IPS-11a (cell line): ENCODE measurements at regions not wholly inside any gene's neighbourhood (a gene's known extent, or its start where the extent isn't known, plus 50 kb on each side); places are given as distances from the start of the nearest gene placed in this dataset.
"Not testable (repeated sequence)": the region's sequence is repeated elsewhere in the genome, so short reads cannot be mapped to it uniquely, and the experiment has no call there.

Experiments
- H3K4me3 ChIP-seq: one replicate; pipeline ENCODE4 v1.5.1; 2013; ENCODE audit warnings: low read depth, low read length, control low read depth

DNA sequence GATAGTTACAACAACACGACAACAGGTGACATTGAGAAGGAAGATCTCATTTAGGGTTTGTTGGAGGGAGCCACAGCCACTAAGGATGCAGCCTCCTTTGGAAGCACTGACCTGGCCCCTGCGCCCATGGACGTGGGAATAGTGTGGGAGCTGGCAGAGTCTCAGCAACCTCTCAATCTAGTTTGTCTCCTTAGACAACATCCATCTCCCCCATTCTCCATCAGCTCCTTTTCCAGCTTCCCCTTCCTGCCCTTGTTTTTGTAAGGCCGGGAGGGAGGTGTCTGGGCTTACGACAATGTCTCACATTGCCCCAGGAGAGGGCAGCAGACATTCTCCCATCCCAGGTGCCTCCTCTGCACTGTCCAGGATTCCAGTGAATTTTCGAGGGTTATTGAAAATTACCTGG, 170.2 kb upstream of the PZP start:
- H3K4me3 ChIP-seq, result no peak overlapping the region

DNA sequence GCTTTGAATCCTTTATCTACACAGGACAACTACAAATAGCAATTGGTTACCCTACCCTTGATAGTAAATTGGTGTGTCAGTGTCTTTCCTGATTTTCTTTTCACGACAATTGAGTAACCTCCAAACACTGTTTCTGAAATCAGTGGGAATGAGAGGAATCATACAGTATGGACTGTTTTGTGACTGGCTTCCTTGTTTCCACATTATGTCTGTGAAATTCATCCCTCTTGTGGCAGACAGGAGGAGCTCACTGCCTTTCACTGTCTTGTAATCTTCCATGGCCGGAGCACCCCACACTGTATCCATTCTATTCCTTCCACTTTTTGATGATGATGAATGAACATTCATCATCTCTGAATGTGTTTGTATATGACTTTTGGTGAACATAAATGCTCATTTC, 164.0 kb upstream of the PZP start:
- H3K4me3 ChIP-seq, result no peak overlapping the region

DNA sequence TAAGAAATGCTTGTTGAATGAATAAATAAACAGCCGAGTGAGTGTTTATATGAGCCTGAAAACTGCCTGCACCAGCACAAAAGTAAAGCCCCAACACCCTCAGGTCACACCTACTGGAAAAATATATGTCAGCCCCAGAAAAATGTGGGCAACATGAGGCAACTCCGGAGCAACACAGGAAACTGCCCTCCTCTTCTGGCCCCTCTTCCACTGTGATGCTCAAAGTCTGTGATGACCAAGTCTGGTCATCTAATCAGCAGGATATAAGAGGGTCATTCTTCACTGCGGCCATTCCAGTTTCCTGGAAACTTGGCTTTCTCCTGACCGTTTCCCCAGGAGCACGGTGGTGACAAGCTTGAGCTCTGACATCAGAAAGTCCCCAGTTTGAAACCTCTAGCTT, 159.6 kb upstream of the PZP start:
- H3K4me3 ChIP-seq, result no peak overlapping the region

DNA sequence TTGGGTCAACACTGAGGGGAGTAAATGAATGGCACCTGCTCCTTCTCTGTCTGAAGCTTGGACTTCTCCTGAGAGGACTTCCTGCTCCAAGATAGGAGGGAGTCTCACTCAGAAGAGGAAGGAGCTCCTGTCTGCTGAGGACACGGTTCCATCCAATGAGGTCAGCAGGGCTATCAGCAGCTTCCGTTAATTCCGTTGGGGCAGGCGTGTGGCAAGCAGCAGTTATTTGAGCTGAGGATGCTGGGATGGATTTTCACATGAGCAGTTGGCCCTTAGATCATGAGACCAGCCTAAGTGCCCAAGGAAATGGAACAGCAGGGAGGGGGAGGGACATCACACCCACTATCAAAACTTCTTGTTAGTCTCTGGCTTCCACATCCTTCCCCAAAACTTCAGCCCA, 159.0 kb upstream of the PZP start:
- no peak overlapping the region for H3K4me3 ChIP-seq

DNA sequence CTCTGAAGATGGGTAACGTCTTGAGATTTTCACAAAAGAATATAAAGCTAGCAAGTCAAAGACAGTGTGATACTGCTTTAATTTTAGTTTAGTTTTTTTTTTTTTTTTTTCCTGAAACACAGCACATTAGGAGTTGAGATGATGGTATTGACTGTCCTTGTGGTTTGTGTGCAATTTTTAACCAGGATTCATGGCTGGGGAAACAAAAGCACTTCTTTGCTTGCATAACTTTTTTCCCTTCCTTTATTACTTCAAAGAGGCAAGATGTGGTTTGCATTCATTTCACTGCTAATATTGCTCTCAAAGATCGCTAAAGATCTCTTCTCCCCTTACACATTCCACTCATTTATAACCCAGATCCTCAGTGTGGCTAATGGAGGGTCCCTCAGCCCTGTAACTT, 157.1 kb upstream of the PZP start:
- H3K4me3 ChIP-seq, result no peak overlapping the region

DNA sequence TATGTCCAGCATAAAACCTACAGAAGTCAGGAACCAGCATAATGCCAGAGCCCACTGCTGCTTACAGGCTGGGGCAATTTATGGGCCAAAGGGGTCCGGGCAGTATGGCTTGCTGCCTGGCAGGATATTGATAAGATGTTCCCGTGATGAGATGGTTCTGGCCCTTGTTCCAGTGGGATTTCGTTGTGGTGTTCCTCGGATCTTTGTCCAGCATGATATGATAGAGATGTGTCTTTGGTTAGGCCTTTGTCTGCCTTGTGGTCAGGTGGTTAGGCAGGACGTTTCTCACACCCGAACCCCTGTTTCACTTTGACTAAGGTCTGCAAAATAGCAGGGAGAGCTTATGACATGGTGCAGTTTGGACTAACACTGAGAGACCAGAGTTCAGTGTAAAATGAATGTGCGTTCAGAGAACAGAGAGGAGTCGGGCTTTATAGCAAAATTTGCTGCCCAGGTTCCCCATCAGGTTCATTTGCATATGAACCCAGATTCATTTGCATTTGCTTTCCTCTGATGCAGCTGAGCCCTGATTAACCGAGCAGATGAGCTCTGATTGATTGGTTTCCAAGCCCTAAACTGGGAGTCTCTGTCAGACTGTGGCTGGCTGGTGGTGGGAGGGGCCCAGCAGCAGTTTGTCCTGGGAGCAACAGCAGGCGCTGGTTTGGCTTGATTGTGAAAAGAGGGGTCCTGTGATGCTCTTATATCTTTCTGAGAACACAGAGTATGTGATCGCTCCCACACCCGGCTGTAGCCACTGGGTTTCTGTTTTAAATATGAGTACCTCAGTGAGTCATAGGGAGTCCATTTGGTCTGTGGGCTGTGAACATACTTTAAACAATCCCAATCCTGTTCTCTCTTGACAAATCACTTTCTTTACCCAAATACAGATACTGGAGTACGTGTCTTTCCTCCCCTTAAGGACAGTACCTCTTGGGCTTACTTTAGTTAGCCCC, 156.3 kb upstream of the PZP start:
- no peak overlapping the region for H3K4me3 ChIP-seq

DNA sequence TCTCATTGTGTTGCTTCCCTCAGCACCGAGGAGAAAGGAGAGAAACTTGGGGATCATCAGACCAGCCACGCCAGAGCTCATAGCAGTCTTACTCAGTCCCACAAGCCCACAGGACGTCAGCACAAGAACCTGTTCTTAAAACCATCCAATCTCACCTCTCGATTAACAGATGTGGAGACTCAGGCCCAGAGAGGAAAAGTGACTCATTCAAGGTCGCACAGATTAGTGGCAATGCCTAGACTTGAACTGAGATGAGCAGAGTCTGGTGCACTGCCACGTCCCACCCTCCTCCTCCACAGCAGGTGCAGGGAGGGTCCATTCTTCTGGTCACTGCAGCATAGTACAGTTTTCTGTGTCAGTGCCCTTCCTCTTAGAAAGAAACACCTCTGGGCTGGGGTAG, 154.9 kb upstream of the PZP start:
- no peak overlapping the region for H3K4me3 ChIP-seq

DNA sequence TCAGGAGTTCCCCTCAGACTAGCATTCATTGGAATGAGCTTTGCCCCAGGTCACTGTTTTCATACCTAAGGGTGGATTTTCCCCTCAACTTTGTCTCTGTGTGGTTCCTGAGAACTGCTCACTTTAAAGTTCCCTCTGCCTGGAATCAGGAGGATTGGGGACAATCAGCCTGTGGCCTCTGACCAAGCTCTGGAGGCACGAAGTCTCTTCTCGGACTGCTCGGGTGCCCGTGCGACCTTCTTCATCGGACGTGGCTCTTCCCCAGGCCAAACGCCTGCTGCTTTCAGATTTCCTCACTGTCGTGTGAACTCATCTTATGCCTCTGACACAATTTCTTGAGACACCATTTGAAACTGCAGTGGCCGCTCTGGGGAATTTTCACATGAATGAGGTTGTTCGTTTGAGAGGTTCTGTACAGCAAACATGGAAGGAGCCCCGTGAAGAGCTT, 153.7 kb upstream of the PZP start:
- H3K4me3 ChIP-seq, result no peak overlapping the region

DNA sequence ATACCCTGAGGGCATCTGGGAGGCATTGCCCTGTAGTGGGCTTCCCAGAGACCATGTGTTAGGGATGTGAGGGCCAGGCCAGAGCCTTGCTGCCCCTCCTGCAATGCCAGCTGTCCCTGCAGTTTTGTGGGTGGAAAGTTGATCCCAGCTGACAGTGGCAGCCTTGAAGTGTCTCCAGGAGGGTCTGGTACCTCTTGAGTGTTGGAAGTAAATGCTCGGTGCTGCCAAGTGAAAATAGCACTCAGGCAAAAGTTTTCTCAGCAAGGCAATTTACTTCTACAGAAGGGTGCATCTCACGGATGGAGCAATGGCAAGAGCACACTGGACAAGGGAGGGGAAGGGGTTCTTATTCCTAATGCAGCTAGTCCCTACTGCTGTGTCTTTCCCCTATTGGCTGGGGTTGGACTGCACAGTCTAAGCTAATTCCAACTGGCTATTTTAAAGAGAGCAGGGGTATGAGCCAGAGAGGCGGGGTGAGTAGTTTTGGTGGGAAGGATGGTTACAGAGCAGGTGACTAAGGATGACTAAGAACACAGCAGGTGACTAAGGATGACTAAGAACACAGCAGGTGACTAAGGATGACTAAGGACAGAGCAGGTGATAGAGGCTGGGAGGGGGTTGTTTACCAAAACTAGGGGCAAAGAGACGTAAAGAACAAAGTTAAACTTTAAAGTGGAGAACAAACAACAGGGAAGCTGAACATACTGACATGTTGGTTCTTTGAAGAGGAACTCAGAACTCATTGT, 146.0 kb upstream of the PZP start:
- H3K4me3 ChIP-seq, result not testable (repeated sequence)

DNA sequence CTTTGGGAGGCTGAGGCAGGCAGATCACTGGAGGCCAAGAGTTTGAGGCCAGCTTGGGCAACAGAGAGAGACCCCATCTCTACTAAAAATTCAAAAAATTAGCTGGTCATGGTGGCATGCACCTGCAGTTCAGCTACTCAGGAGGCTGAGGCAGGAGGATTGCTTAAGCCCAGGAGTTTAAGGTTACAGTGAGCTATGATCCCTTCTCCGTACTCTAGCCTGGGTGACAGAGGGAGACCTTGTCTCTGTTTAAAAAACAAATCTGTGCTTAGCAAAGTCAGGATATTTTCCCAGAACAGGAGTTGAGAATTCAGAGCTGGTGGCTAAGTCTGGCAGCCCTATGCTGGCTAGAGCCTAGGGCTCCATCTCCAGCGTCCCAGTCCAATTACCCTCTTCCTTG, 142.9 kb upstream of the PZP start:
- no peak overlapping the region for H3K4me3 ChIP-seq

DNA sequence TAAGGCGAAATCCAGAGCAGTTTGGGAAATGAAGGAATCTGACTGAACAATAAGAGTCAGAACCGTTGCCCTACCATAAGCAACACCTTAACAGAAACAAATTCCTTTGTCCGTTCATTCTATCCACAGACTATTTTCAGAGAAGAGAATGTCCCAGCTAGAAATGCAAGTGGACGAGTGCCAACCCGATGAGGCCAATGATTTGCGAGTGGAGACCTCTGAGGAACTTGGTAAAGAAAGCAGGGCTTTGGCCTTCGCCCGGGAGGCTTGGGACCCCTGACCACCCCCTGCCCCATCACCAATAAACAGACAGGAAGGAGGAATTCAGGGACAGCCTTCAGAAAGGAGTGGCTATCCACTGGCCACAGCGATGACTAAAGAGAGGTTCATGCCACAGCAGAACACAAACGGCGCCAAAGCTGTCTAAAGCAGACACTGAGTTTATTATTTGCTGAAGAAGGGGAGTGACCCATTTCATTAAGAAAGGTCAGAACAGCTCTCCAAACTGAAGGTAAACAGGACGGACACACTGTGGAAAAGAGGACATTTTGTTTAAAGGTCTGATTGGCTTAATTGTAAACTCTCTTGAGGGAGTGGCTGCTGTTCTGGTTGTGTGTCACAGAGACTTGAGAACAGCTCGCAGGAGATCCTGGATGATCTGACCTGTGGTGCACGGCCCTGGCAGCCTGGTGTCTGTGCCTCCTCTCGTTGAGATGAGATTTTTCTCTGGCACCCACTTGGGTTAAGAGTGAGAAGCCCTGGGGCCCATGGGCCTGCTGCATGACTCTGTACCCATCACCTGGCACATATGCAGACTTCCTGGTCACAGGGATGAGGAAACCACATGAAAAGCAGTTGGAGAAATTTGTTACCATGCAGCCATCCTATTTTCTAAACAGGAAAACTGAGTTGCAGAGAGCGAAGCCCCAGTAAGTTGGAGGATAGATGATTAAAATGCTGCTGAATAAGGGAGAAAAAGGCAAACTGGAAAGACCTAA, 142.0 kb upstream of the PZP start:
- no peak overlapping the region for H3K4me3 ChIP-seq

DNA sequence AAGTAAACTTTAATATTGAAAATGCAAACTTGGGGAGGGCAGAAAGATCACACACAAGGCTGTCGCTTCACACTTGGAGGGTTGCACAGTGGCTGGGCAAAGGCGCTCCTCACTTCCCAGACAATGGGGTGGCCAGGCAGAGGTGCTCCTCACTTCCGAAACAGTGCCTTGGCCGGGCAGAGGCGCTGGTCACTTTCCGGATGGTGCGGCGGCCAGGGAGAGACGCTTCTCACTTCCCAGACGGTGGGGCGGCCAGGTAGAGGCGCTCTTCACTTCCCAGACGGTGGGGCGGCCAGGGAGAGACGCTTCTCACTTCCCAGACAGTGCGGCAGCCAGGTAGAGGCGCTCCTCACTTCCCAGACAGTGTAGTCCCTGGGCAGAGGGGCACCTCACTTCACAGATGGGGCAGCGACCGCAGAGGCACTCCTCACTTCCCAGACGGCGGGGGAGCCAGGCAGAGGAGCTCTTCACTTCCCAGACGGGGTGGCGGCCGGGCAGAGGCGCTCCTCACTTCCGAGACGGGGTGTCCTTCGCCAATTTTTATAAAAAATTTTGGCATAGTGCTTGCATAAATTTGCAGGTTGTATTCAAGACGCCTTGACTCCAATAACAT, 140.8 kb upstream of the PZP start:
- H3K4me3 ChIP-seq, result no peak overlapping the region

DNA sequence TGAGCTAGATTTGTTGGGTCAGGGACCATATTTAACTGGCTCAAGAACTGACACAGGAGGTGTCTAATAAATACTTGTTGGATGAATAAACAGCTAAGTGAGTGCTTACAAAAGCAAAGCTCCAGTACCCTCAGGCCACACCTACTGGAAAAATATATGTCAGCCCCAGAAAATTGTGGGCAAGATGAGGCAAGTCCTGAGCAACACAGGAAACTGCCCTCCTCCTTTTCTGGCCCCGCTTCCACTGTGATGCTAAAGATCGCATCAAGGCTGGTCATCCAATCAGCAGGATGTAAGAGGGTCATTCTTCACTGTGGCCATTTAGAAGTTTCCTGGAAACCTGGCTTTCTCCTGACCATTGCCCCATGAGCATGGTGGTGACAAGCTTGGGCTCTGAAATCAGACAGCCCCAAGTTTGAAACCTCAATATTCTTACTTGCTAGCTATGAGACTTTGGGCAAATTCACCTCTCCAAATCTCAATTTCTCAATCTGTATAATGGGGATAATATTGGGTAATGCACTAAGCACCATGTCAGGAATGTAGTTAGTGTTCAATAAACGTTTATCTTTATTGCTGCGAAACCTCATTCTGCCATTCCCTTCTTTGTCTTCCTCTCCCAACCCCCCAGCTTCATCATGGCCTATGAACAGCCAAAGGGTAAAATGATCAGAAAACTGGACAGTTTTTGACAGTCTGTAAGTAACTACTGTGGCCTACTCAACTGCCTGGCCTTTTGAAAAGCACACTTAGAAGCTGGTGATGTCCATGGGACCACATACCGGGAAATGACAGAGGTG, 139.3 kb upstream of the PZP start:
- H3K4me3 ChIP-seq, result no peak overlapping the region

DNA sequence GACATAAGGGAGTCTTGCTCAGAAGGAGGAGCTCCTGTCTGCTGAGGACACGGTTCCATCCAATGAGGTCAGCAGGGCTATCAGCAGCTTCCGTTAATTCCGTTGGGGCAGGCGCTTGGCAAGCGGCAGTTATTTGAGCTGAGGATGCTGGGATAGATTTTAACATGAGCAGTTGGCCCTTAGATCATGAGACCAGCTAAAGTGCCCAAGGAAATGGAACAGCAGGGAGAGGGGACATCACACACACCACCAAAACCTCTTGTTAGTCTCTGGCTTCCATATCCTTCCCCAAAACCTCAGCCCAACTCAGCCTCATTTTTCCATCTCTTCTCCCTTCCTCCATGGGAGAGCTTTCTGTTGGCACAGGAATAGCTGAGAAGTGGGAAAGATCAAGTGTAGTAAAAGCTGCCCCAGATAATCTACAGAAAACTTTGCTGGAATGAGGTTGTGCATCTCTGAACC, 138.7 kb upstream of the PZP start:
- H3K4me3 ChIP-seq, result no peak overlapping the region

DNA sequence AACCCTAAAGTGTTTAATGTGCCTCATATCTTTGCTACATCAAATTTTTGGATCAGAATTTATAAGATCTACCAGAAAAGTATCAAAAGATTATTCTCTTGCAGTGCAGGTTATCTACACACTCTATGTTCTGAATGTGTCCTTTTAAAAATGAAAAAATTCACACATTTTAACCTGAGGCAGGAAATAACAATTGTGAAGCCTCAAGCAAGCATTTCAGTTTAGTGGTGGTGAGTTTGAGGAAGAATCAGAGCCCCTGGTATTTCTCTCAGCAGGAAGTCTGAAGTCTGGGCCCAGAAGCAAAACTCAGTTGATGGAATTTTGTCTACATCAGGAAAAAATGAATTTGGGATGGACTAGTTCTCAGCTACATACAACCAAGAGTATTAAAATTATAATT, 137.0 kb upstream of the PZP start:
- H3K4me3 ChIP-seq, result no peak overlapping the region

DNA sequence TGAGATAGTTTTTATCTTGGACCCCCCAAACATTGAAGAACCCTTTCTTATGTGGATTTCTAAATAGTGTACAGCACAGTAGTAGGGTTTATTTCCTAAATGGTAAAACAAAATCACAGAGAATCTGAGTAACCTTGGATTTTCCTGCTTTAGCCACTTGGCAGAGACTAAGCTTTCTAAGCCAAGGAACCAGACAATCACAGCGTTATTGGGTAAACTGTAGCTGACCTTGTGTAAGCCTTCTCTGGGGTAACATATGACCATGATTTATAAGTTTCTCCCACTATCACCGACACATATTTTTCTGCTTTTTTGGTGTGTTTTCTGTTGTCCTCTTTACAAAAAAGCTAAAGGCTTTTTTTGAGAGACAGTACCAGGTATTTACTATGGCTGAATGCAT, 136.3 kb upstream of the PZP start:
- H3K4me3 ChIP-seq, result no peak overlapping the region

DNA sequence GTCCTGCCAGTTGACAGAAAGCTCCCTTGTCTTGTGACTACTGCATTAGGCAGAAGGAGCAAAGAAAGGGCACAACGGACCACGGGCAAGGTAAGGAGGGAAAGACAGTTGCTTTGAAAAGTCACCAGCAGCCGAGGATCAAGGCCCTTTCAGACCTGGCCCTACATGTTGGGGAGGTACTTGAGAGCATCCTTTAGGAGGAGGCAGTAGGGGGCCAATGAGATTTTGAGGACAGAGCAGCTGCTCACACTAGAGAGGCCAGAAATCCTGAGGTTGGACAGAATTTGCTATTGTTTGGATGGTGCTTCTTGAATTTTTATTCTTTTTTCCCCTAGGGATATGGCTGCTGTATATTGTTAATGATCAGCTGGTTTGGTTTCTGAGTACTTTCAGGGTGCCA, 135.5 kb upstream of the PZP start:
- no peak overlapping the region for H3K4me3 ChIP-seq

DNA sequence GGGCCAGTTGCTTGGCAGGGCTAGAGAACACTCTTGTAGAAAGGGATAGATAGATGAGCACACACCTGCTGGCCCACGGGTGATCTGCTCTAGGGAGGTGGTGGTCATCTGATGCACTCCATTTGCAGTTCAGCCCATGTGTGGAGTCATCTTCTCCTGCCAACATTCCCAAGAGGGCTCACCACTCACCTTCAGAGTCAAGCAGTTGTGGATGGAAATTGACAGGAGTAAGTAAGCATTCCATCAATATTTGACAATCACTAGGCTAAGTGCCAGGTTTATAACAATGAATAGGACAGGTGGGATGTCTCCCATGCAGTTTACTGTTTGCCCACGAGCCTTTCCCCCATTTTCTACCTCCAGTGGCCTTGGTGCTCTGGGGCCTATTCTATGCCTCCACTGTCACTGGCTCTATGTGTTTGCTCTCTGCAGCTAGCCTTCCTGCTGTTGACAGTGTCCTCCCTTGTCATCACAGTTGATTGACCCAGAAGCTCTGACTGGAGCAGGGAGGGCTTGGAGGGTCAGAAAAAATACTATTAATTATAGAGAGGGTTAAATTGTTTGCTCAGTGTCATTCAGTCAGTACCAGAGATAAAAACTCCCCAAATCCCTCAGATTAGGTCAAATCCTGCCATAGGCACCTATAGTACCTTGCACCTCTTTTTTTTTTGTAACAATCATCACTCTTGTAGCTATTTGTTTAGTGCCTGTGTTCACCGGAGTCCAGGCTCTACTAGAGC, 134.6 kb upstream of the PZP start:
- H3K4me3 ChIP-seq, result no peak overlapping the region

DNA sequence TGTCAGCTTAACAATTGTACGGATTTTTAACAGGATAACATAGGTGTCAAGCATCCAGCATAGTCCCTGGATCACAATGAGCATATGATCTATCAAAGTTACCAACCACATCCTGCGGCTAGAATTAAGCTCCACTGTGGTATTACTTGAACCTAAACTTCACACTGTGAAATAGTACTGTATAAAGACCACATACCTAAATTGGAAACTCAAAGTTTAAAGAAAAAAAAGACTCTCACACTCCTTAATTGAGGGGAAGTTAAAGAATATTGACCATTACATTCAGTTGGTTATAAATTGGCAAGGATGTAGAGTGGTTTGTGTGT, 133.0 kb upstream of the PZP start:
- no peak overlapping the region for H3K4me3 ChIP-seq
